ENCODE measurements at regions not wholly inside any gene's neighbourhood (a gene's known extent, or its start where the extent isn't known, plus 50 kb on each side); places are given as distances from the start of the nearest gene placed in this dataset.

- H3K4me1 ChIP-seq (ENCODE audit: control insufficient read depth, low read length) = no peaks in the 10 kb centered on the region
- H3K9me2 ChIP-seq (replicated peaks; ENCODE audit: control insufficient read depth, low read length) = no peaks in the 10 kb centered on the region
- no peaks in the 10 kb centered on the region for H3K9me3 ChIP-seq (ENCODE audit: control insufficient read depth, insufficient read depth, low read length)
- no peak overlapping the region for H3K4me2 ChIP-seq (ENCODE audit: low read length)
- no peaks in the 10 kb centered on the region for H3K79me2 ChIP-seq (ENCODE audit: control insufficient read depth, low read length)
- no peak overlapping the region for H3K4me3 ChIP-seq (ENCODE audit: low read length)
- no peak overlapping the region for H3K27ac ChIP-seq (ENCODE audit: low read depth, low read length)
- H4K20me1 ChIP-seq (ENCODE audit: control insufficient read depth, insufficient read depth, low read depth, low read length) = no peaks in the 10 kb centered on the region
- no peaks in the 10 kb centered on the region for H3K27me3 ChIP-seq (ENCODE audit: control insufficient read depth, low read length)
- no peak for TF ChIP-seq EZH2phosphoT487 (IDR thresholded peaks at IDR 0.05; ENCODE audit: borderline replicate concordance, low read length)
- TF ChIP-seq, protein P1, sequence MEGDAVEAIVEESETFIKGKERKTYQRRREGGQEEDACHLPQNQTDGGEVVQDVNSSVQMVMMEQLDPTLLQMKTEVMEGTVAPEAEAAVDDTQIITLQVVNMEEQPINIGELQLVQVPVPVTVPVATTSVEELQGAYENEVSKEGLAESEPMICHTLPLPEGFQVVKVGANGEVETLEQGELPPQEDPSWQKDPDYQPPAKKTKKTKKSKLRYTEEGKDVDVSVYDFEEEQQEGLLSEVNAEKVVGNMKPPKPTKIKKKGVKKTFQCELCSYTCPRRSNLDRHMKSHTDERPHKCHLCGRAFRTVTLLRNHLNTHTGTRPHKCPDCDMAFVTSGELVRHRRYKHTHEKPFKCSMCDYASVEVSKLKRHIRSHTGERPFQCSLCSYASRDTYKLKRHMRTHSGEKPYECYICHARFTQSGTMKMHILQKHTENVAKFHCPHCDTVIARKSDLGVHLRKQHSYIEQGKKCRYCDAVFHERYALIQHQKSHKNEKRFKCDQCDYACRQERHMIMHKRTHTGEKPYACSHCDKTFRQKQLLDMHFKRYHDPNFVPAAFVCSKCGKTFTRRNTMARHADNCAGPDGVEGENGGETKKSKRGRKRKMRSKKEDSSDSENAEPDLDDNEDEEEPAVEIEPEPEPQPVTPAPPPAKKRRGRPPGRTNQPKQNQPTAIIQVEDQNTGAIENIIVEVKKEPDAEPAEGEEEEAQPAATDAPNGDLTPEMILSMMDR (IDR thresholded peaks at IDR 0.05; ENCODE audit: low read depth, low read length, poor library complexity, severe bottlenecking) = no peak
- no peaks in the 10 kb centered on the region for H3K36me3 ChIP-seq (ENCODE audit: control insufficient read depth, low read length)
- no peaks in the 10 kb centered on the region for H3F3A ChIP-seq (ENCODE audit: control insufficient read depth, insufficient read depth)
Measured at GRCh38 chr3:194013928-194014327, 122.0 kb upstream of the HES1 start.

DNA sequence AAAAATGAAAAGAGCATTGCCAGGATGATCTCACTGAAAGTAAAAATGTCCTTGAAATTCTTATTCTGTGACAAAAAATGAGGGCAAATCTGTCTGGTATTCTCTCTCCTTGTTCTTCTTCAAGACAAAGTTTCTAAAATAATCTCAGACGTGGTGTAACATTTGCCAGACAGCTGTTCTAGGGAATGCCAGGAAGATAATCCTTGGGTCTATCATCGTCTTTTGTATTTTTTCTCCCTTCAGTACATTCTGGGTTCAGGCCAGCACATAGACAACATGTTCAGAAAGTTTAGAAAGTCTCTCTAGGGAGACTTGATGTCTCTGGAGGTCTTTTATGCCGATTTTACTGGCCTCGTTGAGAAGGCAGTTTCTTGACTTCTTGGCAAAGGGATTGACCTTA lies 121.2 kb upstream of the HES1 start:
- H4K20me1 ChIP-seq (ENCODE audit: control insufficient read depth, insufficient read depth, low read depth, low read length) = no peaks in the 10 kb centered on the region
- H3K27ac ChIP-seq (ENCODE audit: low read depth, low read length) = no peak overlapping the region
- H3K79me2 ChIP-seq (ENCODE audit: control insufficient read depth, low read length) = no peaks in the 10 kb centered on the region
- H3K4me3 ChIP-seq (ENCODE audit: low read length) = no peak overlapping the region
- no peaks in the 10 kb centered on the region for H3F3A ChIP-seq (ENCODE audit: control insufficient read depth, insufficient read depth)
- TF ChIP-seq, protein P1 (IDR thresholded peaks at IDR 0.05; ENCODE audit: low read depth, low read length, poor library complexity, severe bottlenecking) = no peak
- TF ChIP-seq EZH2phosphoT487 (IDR thresholded peaks at IDR 0.05; ENCODE audit: borderline replicate concordance, low read length) = no peak
- no peaks in the 10 kb centered on the region for H3K4me1 ChIP-seq (ENCODE audit: control insufficient read depth, low read length)
- no peak overlapping the region for H3K4me2 ChIP-seq (ENCODE audit: low read length)
- no peaks in the 10 kb centered on the region for H3K9me2 ChIP-seq (replicated peaks; ENCODE audit: control insufficient read depth, low read length)
- no peaks in the 10 kb centered on the region for H3K9me3 ChIP-seq (ENCODE audit: control insufficient read depth, insufficient read depth, low read length)
- no peaks in the 10 kb centered on the region for H3K27me3 ChIP-seq (ENCODE audit: control insufficient read depth, low read length)
- H3K36me3 ChIP-seq (ENCODE audit: control insufficient read depth, low read length) = no peaks in the 10 kb centered on the region

GRCh38 chr3:194019398-194020165 lies 116.4 kb upstream of the HES1 start:
- Histone ChIP-seq H3K9me3 (ENCODE audit: control insufficient read depth, insufficient read depth, low read length) (no peaks in the 10 kb centered on the region), H3K79me2 (ENCODE audit: control insufficient read depth, low read length) (no peaks in the 10 kb centered on the region), H3K36me3 (ENCODE audit: control insufficient read depth, low read length) (no peaks in the 10 kb centered on the region), H3K27me3 (ENCODE audit: control insufficient read depth, low read length) (no peaks in the 10 kb centered on the region), H3K4me3 (ENCODE audit: low read length) (no peak overlapping the region), H3K4me2 (ENCODE audit: low read length) (no peak overlapping the region), H3K9me2 (replicated peaks; ENCODE audit: control insufficient read depth, low read length) (no peaks in the 10 kb centered on the region), H4K20me1 (ENCODE audit: control insufficient read depth, insufficient read depth, low read depth, low read length) (no peaks in the 10 kb centered on the region), H3K27ac (ENCODE audit: low read depth, low read length) (no peak overlapping the region), H3F3A (ENCODE audit: control insufficient read depth, insufficient read depth) (no peaks in the 10 kb centered on the region), H3K4me1 (ENCODE audit: control insufficient read depth, low read length) (peaks cover 7% of the 10 kb centered on the region)
- TF ChIP-seq, protein P1 (IDR thresholded peaks at IDR 0.05; ENCODE audit: low read depth, low read length, poor library complexity, severe bottlenecking) = no peak
- TF ChIP-seq EZH2phosphoT487 (IDR thresholded peaks at IDR 0.05; ENCODE audit: borderline replicate concordance, low read length) = no peak
